ENCODE measurements at regions not wholly inside any gene's neighbourhood (a gene's known extent, or its start where the extent isn't known, plus 50 kb on each side); places are given as distances from the start of the nearest gene placed in this dataset.

DNA sequence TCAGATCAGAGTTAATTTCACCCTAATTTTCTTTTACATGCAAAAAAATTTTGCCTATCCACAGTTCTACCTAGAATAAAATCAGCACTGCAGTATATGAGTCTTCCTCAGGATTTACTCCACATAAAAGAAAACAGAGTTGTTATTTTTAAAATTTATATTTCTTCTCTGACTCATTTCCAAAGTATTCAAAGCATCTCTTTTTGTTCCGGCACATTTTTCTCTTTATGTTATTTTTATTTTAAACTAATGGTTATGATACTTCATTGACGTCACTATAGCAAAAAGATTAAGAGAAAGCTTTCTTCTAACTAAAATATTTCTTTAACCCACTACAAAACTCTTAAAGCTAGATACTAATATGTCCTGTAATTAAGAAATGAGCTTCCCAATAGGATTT, 590.4 kb downstream of the PRELID2 start:
- TF ChIP-seq CTCF (IDR thresholded peaks at IDR 0.05), result no peak
- no peak for TF ChIP-seq POLR2A (IDR thresholded peaks at IDR 0.05)
- no peak for TF ChIP-seq POLR2AphosphoS5 (IDR thresholded peaks at IDR 0.05; ENCODE audit: insufficient read depth in 1 of 2, low read depth in 1 of 2)

Measured in vagina (tissue), 2 donors.